ENCODE measurements at regions not wholly inside any gene's neighbourhood (a gene's known extent, or its start where the extent isn't known, plus 50 kb on each side); places are given as distances from the start of the nearest gene placed in this dataset.

DNA sequence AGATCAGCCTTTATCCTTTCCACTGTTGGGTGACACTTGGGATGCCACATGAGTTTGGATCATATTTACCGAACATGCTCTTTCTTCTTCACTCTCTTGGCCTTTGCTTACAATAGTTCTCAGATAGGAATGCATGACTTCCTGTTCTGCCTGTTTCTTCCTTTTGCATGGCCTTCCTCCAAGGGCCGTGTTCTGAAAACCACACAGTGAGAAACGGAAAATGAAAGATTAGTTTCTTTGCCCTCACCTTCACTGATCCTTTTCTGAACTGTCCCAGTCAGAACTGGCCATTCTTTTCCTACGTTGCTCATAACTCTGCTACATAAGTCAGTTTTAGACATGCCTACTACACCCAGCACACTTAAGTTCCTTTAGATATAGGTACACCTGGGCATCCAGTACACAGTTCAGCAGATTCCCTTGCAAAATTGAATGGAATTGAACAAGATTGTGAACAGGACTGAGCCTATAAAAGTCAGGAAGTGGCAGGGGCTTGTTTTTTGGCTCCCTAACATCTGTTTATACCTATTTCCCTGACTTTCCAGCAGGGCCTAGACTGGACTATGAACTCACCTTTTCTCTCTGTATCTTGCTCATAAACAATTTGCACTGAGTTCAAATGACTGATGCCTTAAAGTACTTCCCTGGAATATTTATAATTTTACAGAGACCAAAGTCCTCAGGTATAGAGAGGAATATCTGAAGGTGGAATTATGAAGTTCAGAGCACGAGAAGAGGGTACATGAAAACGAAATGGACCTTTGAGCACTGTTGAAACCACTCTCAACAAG, 186.4 kb upstream of the ST6GAL2 start:
- Histone ChIP-seq H3F3A (ENCODE audit: insufficient read depth, low read length, poor library complexity, severe bottlenecking) (no peaks in the 10 kb centered on the region), H2AFZ (ENCODE audit: low read depth, low read length) (no peak overlapping the region), H3K27me3 (ENCODE audit: insufficient read depth, low read depth, low read length) (no peaks in the 10 kb centered on the region), H3K27ac (ENCODE audit: low read length) (no peak overlapping the region), H3K4me2 (ENCODE audit: low read length) (no peak overlapping the region), H3K9me3 (ENCODE audit: low read length) (no peaks in the 10 kb centered on the region), H3K9me2 (ENCODE audit: insufficient read depth, low read length) (no peaks in the 10 kb centered on the region), H3K4me3 (ENCODE audit: low read length) (no peak overlapping the region), H3K9ac (ENCODE audit: low read length) (no peak overlapping the region), H3K79me2 (replicated peaks; ENCODE audit: insufficient read depth, low read length) (no peaks in the 10 kb centered on the region), H4K20me1 (ENCODE audit: insufficient read depth) (no peaks in the 10 kb centered on the region), H3K36me3 (ENCODE audit: insufficient read depth, low read length) (no peaks in the 10 kb centered on the region)
- TF ChIP-seq EZH2 (IDR thresholded peaks at IDR 0.05; ENCODE audit: borderline replicate concordance, insufficient read depth, low read length, poor library complexity, severe bottlenecking) = no peak
- TF ChIP-seq SMC3 (conservative IDR thresholded peaks at IDR 0.05; ENCODE audit: poor library complexity) = no peak
- no peak for TF ChIP-seq EP300 (conservative IDR thresholded peaks at IDR 0.05; ENCODE audit: poor library complexity, severe bottlenecking)
- TF ChIP-seq, protein P1, sequence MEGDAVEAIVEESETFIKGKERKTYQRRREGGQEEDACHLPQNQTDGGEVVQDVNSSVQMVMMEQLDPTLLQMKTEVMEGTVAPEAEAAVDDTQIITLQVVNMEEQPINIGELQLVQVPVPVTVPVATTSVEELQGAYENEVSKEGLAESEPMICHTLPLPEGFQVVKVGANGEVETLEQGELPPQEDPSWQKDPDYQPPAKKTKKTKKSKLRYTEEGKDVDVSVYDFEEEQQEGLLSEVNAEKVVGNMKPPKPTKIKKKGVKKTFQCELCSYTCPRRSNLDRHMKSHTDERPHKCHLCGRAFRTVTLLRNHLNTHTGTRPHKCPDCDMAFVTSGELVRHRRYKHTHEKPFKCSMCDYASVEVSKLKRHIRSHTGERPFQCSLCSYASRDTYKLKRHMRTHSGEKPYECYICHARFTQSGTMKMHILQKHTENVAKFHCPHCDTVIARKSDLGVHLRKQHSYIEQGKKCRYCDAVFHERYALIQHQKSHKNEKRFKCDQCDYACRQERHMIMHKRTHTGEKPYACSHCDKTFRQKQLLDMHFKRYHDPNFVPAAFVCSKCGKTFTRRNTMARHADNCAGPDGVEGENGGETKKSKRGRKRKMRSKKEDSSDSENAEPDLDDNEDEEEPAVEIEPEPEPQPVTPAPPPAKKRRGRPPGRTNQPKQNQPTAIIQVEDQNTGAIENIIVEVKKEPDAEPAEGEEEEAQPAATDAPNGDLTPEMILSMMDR (IDR thresholded peaks at IDR 0.05; ENCODE audit: poor library complexity, severe bottlenecking) = no peak

DNA sequence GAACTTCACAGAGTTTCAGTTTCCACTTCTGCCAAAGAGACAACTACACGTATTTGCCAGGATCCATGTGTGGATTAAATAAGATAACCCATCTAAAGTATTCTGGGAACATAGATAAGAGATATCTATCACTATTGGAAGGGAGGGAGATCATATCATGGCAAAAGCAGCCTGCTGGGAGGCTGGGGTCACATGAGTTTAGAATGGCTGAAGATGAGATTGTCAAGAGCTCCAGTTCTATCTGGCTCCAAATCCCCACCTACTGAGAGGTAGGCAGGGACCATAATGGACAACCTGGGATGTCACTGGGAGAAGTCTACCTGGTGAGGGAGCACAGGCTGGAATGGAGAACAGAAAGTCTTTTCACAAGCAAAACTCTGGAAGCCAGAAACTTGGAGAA, 192.6 kb upstream of the ST6GAL2 start:
- H3K79me2 ChIP-seq (replicated peaks; ENCODE audit: insufficient read depth, low read length) = no peaks in the 10 kb centered on the region
- H3K9me3 ChIP-seq (ENCODE audit: low read length) = no peaks in the 10 kb centered on the region
- H3F3A ChIP-seq (ENCODE audit: insufficient read depth, low read length, poor library complexity, severe bottlenecking) = no peaks in the 10 kb centered on the region
- no peak overlapping the region for H2AFZ ChIP-seq (ENCODE audit: low read depth, low read length)
- H3K9ac ChIP-seq (ENCODE audit: low read length) = no peak overlapping the region
- H3K27me3 ChIP-seq (ENCODE audit: insufficient read depth, low read depth, low read length) = no peaks in the 10 kb centered on the region
- no peak overlapping the region for H3K4me2 ChIP-seq (ENCODE audit: low read length)
- H3K4me3 ChIP-seq (ENCODE audit: low read length) = no peak overlapping the region
- H3K9me2 ChIP-seq (ENCODE audit: insufficient read depth, low read length) = no peaks in the 10 kb centered on the region
- H4K20me1 ChIP-seq (ENCODE audit: insufficient read depth) = no peaks in the 10 kb centered on the region
- H3K36me3 ChIP-seq (ENCODE audit: insufficient read depth, low read length) = no peaks in the 10 kb centered on the region
- TF ChIP-seq MXI1 (conservative IDR thresholded peaks at IDR 0.05; ENCODE audit: poor library complexity, severe bottlenecking) = no peak
- TF ChIP-seq, protein P2, sequence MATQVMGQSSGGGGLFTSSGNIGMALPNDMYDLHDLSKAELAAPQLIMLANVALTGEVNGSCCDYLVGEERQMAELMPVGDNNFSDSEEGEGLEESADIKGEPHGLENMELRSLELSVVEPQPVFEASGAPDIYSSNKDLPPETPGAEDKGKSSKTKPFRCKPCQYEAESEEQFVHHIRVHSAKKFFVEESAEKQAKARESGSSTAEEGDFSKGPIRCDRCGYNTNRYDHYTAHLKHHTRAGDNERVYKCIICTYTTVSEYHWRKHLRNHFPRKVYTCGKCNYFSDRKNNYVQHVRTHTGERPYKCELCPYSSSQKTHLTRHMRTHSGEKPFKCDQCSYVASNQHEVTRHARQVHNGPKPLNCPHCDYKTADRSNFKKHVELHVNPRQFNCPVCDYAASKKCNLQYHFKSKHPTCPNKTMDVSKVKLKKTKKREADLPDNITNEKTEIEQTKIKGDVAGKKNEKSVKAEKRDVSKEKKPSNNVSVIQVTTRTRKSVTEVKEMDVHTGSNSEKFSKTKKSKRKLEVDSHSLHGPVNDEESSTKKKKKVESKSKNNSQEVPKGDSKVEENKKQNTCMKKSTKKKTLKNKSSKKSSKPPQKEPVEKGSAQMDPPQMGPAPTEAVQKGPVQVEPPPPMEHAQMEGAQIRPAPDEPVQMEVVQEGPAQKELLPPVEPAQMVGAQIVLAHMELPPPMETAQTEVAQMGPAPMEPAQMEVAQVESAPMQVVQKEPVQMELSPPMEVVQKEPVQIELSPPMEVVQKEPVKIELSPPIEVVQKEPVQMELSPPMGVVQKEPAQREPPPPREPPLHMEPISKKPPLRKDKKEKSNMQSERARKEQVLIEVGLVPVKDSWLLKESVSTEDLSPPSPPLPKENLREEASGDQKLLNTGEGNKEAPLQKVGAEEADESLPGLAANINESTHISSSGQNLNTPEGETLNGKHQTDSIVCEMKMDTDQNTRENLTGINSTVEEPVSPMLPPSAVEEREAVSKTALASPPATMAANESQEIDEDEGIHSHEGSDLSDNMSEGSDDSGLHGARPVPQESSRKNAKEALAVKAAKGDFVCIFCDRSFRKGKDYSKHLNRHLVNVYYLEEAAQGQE (IDR thresholded peaks at IDR 0.05; ENCODE audit: borderline replicate concordance) = no peak
- TF ChIP-seq, protein P1 (IDR thresholded peaks at IDR 0.05; ENCODE audit: poor library complexity, severe bottlenecking) = no peak
- no peak for TF ChIP-seq EP300 (conservative IDR thresholded peaks at IDR 0.05; ENCODE audit: poor library complexity, severe bottlenecking)
- no peak for TF ChIP-seq RAD21 (conservative IDR thresholded peaks at IDR 0.05)
- TF ChIP-seq TAF1 (IDR thresholded peaks at IDR 0.05; ENCODE audit: low read depth) = no peak
- no peak for TF ChIP-seq SMC3 (conservative IDR thresholded peaks at IDR 0.05; ENCODE audit: poor library complexity)
- no peak for TF ChIP-seq EZH2 (IDR thresholded peaks at IDR 0.05; ENCODE audit: borderline replicate concordance, insufficient read depth, low read length, poor library complexity, severe bottlenecking)
- no peak for TF ChIP-seq POLR2AphosphoS5 (IDR thresholded peaks at IDR 0.05)
- no peak overlapping the region for H3K27ac ChIP-seq (ENCODE audit: low read length)
